Astrocyte of the spinal cord (primary cell): ENCODE measurements at regions not wholly inside any gene's neighbourhood (a gene's known extent, or its start where the extent isn't known, plus 50 kb on each side); places are given as distances from the start of the nearest gene placed in this dataset.

Experiments used
- DNase-seq: peaks from one replicate; pipeline ENCODE4 v3.0.0; 2011; ENCODE audit warnings: low read depth, low spot score
- H3K4me3 ChIP-seq: 2 replicates; pipeline ENCODE4 v1.5.1; 2011; ENCODE audit warnings: low read depth, mild to moderate bottlenecking, low read length, moderate library complexity
- in situ Hi-C: cut with HindIII; loops from 2 replicates; pipeline ENCODE4 v1.10.0; 2017; ENCODE audit warnings: low sequenced_read_pairs
- TF ChIP-seq, protein P1 (sequence below): IDR thresholded peaks from 2 replicates; pipeline ENCODE4 v1.5.1; 2012; ENCODE audit warnings: low read depth, mild to moderate bottlenecking, low read length, inconsistent platforms

DNA sequence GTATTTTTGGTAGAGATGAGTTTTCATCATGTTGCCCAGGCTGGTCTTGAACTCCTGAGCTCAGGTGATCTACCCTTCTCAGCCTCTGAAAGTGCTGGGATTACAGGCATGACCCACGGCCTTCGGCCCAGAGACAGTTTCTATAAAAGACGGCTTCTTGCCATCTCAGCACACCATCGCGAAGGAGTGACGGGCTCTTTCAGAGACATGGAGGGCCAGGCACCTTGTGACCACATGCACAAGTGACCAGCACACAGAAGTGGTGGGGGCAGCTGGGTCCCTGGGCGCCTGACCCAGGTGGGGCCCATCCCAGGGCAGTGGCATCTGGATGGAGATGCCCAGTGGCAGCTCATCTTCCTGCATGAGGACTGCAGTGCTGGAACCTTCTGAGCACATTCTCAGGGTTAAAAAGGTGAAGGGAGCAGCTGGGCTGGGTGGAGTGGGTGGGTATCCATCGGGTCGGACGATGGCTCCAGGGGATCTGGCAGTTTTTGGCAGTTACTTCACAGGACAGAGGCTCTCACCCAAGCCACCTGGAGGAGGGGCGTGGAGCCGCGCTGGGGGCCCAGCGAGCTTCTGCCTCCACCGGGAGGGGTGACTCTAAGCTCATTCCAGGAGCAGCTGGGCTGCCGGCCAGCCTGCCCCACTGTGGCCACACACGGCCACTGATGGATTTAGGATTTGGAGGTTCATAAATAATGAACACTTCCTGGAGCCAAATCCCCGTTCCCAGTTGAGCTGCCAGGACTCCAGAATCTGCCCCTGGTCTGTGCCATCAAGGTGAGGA is 373.0 kb downstream of the CTTN start:
- in situ Hi-C loops = no loop called here
- TF ChIP-seq, protein P1, sequence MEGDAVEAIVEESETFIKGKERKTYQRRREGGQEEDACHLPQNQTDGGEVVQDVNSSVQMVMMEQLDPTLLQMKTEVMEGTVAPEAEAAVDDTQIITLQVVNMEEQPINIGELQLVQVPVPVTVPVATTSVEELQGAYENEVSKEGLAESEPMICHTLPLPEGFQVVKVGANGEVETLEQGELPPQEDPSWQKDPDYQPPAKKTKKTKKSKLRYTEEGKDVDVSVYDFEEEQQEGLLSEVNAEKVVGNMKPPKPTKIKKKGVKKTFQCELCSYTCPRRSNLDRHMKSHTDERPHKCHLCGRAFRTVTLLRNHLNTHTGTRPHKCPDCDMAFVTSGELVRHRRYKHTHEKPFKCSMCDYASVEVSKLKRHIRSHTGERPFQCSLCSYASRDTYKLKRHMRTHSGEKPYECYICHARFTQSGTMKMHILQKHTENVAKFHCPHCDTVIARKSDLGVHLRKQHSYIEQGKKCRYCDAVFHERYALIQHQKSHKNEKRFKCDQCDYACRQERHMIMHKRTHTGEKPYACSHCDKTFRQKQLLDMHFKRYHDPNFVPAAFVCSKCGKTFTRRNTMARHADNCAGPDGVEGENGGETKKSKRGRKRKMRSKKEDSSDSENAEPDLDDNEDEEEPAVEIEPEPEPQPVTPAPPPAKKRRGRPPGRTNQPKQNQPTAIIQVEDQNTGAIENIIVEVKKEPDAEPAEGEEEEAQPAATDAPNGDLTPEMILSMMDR = no peak
- DNase-seq = no peak

DNA sequence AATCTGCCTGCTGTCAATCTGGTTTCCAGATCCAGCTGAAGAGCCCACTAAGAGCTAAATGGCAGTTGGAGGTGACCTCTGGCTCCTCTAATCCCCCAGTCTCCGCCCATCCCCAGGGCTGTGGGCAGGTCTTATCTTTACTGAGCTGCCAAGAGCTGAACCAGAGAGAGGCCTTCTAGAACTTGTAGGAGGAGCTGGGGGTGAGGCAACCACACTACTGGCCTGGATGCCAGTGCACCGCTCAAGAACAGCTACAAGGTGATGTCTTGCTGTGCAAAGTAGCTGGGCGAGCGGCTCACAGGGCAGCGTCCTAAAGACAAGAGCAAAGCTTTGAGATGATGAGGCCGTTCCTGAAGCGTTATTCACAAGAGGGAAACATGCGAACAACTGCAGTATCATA is 374.6 kb downstream of the CTTN start:
- no peak overlapping the region for H3K4me3 ChIP-seq
- DNase-seq = no peak
- in situ Hi-C loops = no loop called here
- TF ChIP-seq, protein P1 = no peak

More for the DNA sequence above, 373.0 kb downstream of the CTTN start:
- H3K4me3 ChIP-seq = no peak overlapping the region

DNA sequence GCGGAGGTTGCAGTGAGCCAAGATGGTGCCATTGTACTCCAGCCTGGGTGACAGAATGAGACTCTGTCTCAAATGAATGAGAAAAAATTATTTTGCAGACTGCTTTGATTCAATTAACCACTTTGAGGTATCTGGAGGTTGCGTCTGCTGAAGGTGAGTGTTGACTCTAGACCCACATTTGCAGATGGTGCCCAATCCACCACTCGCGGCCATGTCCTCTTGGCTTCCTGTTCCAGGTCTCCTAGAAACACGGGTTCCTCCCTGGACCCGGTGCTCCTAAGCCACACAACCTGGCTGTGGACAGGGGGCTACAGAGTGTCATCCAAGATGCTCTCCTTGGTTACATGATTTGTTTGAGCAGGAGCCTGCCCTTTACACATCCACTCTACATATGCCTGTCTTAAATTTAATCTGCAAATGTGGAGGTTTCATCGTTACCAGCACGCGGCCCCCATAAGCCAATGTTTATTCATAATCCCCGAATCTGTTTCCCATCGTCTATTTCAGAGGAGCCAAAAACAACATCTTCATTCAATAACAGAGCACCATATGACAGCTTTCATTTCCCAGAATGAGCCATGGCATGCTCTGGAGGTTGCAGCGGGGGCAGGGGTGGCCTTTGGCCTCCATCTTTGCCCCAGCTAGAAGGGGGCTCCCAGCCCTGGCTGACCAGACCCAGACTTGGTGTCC is 377.2 kb downstream of the CTTN start:
- in situ Hi-C loops = no loop called here
- H3K4me3 ChIP-seq = no peak overlapping the region
- no peak for DNase-seq
- TF ChIP-seq, protein P1 = no peak

DNA sequence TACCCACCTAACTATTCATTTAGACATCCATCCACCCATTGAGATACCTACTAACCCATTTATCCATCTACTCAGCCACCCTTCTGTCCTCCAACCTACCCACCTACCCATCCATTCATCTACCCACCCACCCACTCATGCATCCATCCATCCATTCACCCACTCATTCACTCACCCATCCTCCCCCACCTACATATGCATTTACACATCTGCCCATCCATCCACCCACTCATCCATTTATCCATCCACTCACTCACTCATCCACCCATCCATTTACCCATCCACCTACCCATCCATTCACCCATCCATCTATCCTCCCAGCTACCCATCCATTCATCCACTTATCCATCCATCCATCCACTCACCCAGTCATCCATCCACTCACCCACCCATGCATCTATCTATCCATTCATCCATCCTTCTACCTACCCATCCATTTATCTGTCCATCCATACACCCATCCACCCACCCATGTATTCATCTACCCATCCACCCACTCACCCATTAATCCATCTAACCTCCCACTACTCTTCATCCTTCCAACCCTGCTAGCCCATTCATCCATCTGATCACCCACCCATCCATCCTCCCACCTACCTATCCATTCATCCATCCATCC is 378.7 kb downstream of the CTTN start:
- no peak overlapping the region for H3K4me3 ChIP-seq
- in situ Hi-C loops = no loop called here
- no peak for DNase-seq
- TF ChIP-seq, protein P1 = no peak

DNA sequence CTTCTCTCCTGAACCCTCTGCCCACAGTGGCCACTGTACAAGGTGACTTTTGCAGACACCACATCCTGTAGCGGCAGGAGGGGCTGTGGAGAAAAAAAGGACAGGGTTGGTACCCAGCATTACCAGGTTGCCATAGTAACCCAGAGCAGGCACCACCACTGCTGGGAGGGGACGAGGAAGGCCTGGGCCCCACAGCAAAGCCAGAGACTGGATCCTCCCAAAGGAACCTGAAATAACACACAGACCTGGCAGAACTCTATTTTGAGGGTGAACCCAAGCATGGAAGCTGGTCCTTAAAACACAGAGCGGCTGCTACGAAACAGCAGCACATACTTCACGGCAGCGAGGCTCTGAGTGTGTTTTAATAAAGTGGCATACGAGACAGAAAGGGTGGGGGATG is 380.6 kb downstream of the CTTN start:
- no peak overlapping the region for H3K4me3 ChIP-seq
- in situ Hi-C loops = no loop called here
- TF ChIP-seq, protein P1 = no peak
- DNase-seq = no peak

DNA sequence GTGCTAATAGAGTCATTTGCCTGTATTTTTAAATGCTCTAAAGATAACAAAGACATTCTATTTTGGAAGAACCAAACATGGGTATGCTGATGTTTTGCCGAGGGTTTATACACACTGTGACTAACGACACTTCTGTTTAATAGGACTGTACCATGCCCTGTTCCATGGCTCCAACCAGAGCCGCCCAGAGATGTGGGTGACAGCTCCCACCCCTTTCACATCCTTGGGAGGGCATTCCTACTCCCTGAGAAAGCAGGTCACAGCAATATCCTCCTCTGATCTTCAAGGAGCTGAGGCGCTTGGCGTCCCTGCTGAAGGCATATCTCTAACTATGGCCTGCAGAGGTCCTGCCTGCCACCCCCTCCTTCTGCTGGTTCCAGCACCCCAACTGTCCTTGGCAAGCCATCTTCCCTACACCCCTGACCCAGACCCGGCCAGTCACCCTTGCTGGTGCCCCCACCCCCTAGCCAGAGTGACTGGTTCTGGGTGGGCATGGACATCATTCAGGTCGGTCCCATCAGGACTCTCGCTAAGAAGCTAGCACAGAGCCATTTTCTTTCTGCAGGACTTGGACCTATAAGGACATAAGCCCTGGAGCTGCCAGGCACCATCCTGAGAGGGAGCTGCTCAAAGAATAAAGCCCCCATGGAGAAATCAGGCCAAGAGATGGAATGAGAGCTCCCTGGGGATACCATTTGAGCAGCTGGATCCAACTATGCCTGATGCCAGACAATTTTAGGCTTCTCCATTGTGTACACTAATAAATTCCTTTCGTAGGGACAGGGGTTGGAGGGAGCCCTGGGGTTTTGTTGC is 381.3 kb downstream of the CTTN start:
- in situ Hi-C loops = no loop called here
- TF ChIP-seq, protein P1 = no peak
- H3K4me3 ChIP-seq = no peak overlapping the region
- no peak for DNase-seq
